H1 (cell line): ENCODE measurements at regions not wholly inside any gene's neighbourhood (a gene's known extent, or its start where the extent isn't known, plus 50 kb on each side); places are given as distances from the start of the nearest gene placed in this dataset.

ENCODE experiments used
- CTCF ChIA-PET: fragments of 300-600 bp; sonication (Branson Sonifier 250); formaldehyde crosslinking; loops from one replicate; lab custom pipeline; 2021; ENCODE audit not compliant: partially characterized antibody; lab: Charles Lee
- POLR2A ChIA-PET: fragments of 300-600 bp; sonication (Branson Sonifier 250); formaldehyde crosslinking; loops from one replicate; lab custom pipeline; 2021; ENCODE audit warnings: inconsistent platforms; ENCODE audit not compliant: partially characterized antibody; lab: Charles Lee
- DNase-seq, 2 experiments: peaks; one replicate each; pipeline versions ENCODE4 v3.0.0 to v3.0.0-alpha.2; 2010 to 2022; ENCODE audit warnings: low spot score in 2 of 2, low read depth in 1 of 2, mixed read lengths in 1 of 2
- FAIRE-seq: peaks from 2 replicates; lab custom pipeline; 2011; peaks lifted over from hg19 to GRCh38; lab: Jason Lieb, UNC
- H2AFZ ChIP-seq: 2 replicates; pipeline ENCODE4 v1.8.1; 2012; ENCODE audit warnings: low read length, inconsistent platforms
- H2AK5ac ChIP-seq: 2 replicates; pipeline ENCODE4 v1.6.1; 2013; ENCODE audit warnings: low read depth, low read length
- H2BK120ac ChIP-seq: replicated peaks from 2 replicates; pipeline ENCODE3; 2013; ENCODE audit warnings: low read depth, low read length, inconsistent platforms
- H2BK12ac ChIP-seq: 2 replicates; pipeline ENCODE4 v1.6.1; 2013; ENCODE audit warnings: low read depth, low read length
- H2BK15ac ChIP-seq: 2 replicates; pipeline ENCODE4 v1.6.1; 2013; ENCODE audit warnings: low read length
- H2BK20ac ChIP-seq: 2 replicates; pipeline ENCODE4 v1.6.1; 2013; ENCODE audit warnings: low read length
- H2BK5ac ChIP-seq: 2 replicates; pipeline ENCODE4 v1.6.1; 2013; ENCODE audit warnings: low read depth, low read length
- H3K14ac ChIP-seq: 2 replicates; pipeline ENCODE4 v1.6.1; 2013; ENCODE audit warnings: inconsistent platforms; ENCODE audit not compliant: insufficient read length
- H3K18ac ChIP-seq: 2 replicates; pipeline ENCODE4 v1.6.1; 2013; ENCODE audit warnings: low read length; ENCODE audit errors: extremely low read depth
- H3K23ac ChIP-seq: 2 replicates; pipeline ENCODE4 v1.6.1; 2013; ENCODE audit warnings: inconsistent platforms; ENCODE audit not compliant: insufficient read length
- H3K23me2 ChIP-seq: 2 replicates; pipeline ENCODE4 v1.6.1; 2013; ENCODE audit warnings: low read depth, low read length
- H3K27ac ChIP-seq: 2 replicates; pipeline ENCODE4 v1.6.1; 2011; ENCODE audit warnings: low read depth, low read length, inconsistent platforms
- H3K27me3 ChIP-seq, 4 experiments: replicated peaks in 1 of 4; 1 replicate in 1 of 4; 2 replicates in 3 of 4; pipeline versions ENCODE4 v1.6.1 to v1.8.1; 2011 to 2013; ENCODE audit warnings: low read length in 3 of 4, mild to moderate bottlenecking in 3 of 4, inconsistent platforms in 2 of 4, mixed read lengths in 2 of 4, moderate library complexity in 1 of 4; ENCODE audit not compliant: control insufficient read depth in 3 of 4, insufficient read depth in 3 of 4; ENCODE audit errors: extremely low read depth in 1 of 4
- H3K36me3 ChIP-seq, 4 experiments: 2 replicates each; pipeline versions ENCODE4 v1.6.1 to v1.8.1; 2011 to 2013; ENCODE audit warnings: mild to moderate bottlenecking in 4 of 4, low read length in 3 of 4, moderate library complexity in 2 of 4, control low read depth in 1 of 4, inconsistent platforms in 1 of 4; ENCODE audit not compliant: insufficient read depth in 4 of 4, control insufficient read depth in 2 of 4
- H3K4ac ChIP-seq: replicated peaks from 2 replicates; pipeline ENCODE3; 2013; ENCODE audit warnings: low read length, low read depth, mixed read lengths, inconsistent platforms; ENCODE audit not compliant: insufficient read length
- H3K4me1 ChIP-seq, 4 experiments: replicated peaks in 1 of 4; 1 replicate in 1 of 4; 2 replicates in 3 of 4; pipeline versions ENCODE4 v1.6.1 to v1.8.1; 2011 to 2013; ENCODE audit warnings: low read length in 3 of 4, inconsistent platforms in 2 of 4, mixed read lengths in 1 of 4; ENCODE audit not compliant: insufficient read depth in 4 of 4, control insufficient read depth in 3 of 4
- H3K4me2 ChIP-seq, 2 experiments: 2 replicates each; pipeline versions ENCODE4 v1.6.1 to v1.8.1; 2011 to 2013; ENCODE audit warnings: low read depth in 2 of 2, low read length in 2 of 2, control low read depth in 1 of 2, inconsistent platforms in 1 of 2, mild to moderate bottlenecking in 1 of 2; ENCODE audit not compliant: insufficient read depth in 1 of 2
- H3K4me3 ChIP-seq, 4 experiments: fragments of 200-600, 300-600 bp in 1 of 4; sonication (generic), shearing (Covaris generic), sonication (Bioruptor Twin) in 1 of 4; 2 replicates each; pipeline versions ENCODE4 v1.5.1 to v1.8.1; 2011 to 2016; ENCODE audit warnings: low read length in 4 of 4, low read depth in 3 of 4, control low read depth in 2 of 4, inconsistent platforms in 2 of 4, mild to moderate bottlenecking in 2 of 4, mixed read lengths in 1 of 4, moderate library complexity in 1 of 4; ENCODE audit not compliant: insufficient read depth in 2 of 4; ENCODE audit errors: extremely low read depth in 1 of 4
- H3K56ac ChIP-seq: replicated peaks from 2 replicates; pipeline ENCODE3; 2013; ENCODE audit warnings: low read depth, mild to moderate bottlenecking, mixed read lengths, low read length, inconsistent platforms; ENCODE audit not compliant: insufficient read length
- H3K79me1 ChIP-seq: 2 replicates; pipeline ENCODE4 v1.6.1; 2013; ENCODE audit warnings: low read depth, low read length, control low read depth
- H3K79me2 ChIP-seq, 2 experiments: 2 replicates each; pipeline versions ENCODE4 v1.6.1 to v1.8.1; 2012 to 2013; ENCODE audit warnings: low read length in 2 of 2, mild to moderate bottlenecking in 2 of 2, inconsistent platforms in 1 of 2; ENCODE audit not compliant: insufficient read depth in 2 of 2, control insufficient read depth in 1 of 2
- H3K9ac ChIP-seq, 4 experiments: replicated peaks in 1 of 4; 1 replicate in 1 of 4; 2 replicates in 3 of 4; pipeline versions ENCODE4 v1.6.1 to v1.8.1; 2011 to 2013; ENCODE audit warnings: low read depth in 3 of 4, low read length in 3 of 4, control low read depth in 2 of 4, mild to moderate bottlenecking in 2 of 4, moderate library complexity in 2 of 4, inconsistent platforms in 1 of 4; ENCODE audit errors: extremely low read depth in 1 of 4
- H3K9me3 ChIP-seq, 2 experiments: 2 replicates each; pipeline versions ENCODE4 v1.6.1 to v1.8.1; 2012 to 2013; ENCODE audit warnings: mild to moderate bottlenecking in 2 of 2, moderate library complexity in 2 of 2, control low read depth in 1 of 2, inconsistent platforms in 1 of 2, low read depth in 1 of 2, low read length in 1 of 2, mixed read lengths in 1 of 2; ENCODE audit not compliant: insufficient read depth in 2 of 2
- H4K20me1 ChIP-seq, 2 experiments: replicated peaks in 1 of 2; 2 replicates each; pipeline versions ENCODE3 to v1.8.1; 2011 to 2013; ENCODE audit warnings: inconsistent platforms in 2 of 2, low read length in 2 of 2, mild to moderate bottlenecking in 1 of 2; ENCODE audit not compliant: insufficient read depth in 2 of 2, control insufficient read depth in 1 of 2
- H4K5ac ChIP-seq: 2 replicates; pipeline ENCODE4 v1.6.1; 2013; ENCODE audit warnings: low read length, low read depth, mixed read lengths, inconsistent platforms; ENCODE audit not compliant: insufficient read length
- H4K8ac ChIP-seq: 2 replicates; pipeline ENCODE4 v1.8.0; 2013; ENCODE audit warnings: mild to moderate bottlenecking, moderate library complexity, low read length, inconsistent platforms; ENCODE audit not compliant: insufficient read depth; ENCODE audit errors: extremely low read depth
- H4K91ac ChIP-seq: replicated peaks from 2 replicates; pipeline ENCODE3; 2013; ENCODE audit warnings: low read length, mixed read lengths, inconsistent platforms; ENCODE audit not compliant: insufficient read length
- BRCA1 ChIP-seq: IDR thresholded peaks from 2 replicates; pipeline ENCODE4 v1.6.1; 2012; ENCODE audit warnings: low read depth, low read length, improper control_type of control experiment
- CEBPB ChIP-seq: IDR thresholded peaks from 2 replicates; pipeline ENCODE4 v1.6.1; 2012; ENCODE audit warnings: low read depth, low read length
- FOSL1 ChIP-seq: IDR thresholded peaks from 2 replicates; pipeline ENCODE4 v1.6.1; 2011; ENCODE audit warnings: mild to moderate bottlenecking, low read depth, low read length, moderate library complexity; ENCODE audit not compliant: insufficient read depth
- SIRT6 ChIP-seq: IDR thresholded peaks from one replicate; pipeline ENCODE4 v1.7.1; 2012; ENCODE audit warnings: low read length, inconsistent platforms
- ZNF274 ChIP-seq: IDR thresholded peaks from 2 replicates; pipeline ENCODE4 v1.7.0; 2012; ENCODE audit warnings: low read length, borderline replicate concordance; ENCODE audit errors: extremely low read depth
- WGBS, 2 experiments: shearing (Covaris generic) in 1 of 2; methylation state at CpG; one replicate each; pipeline versions ENCODE4 v1.1.6 to v1.1.7; 2013 to 2015; ENCODE audit warnings: low lambda C conversion rate in 2 of 2, mixed read lengths in 2 of 2, inconsistent platforms in 1 of 2, low coverage in 1 of 2, missing lambda C conversion rate in 1 of 2; ENCODE audit not compliant: insufficient replicate concordance in 2 of 2, insufficient coverage in 1 of 2, insufficient read length in 1 of 2; ENCODE audit errors: extremely low coverage in 1 of 2, missing lambda C conversion rate in 1 of 2; 5-methylcytosine and 5-hydroxymethylcytosine counted together
- TF ChIP-seq, protein P1 (sequence below): IDR thresholded peaks from 2 replicates; pipeline ENCODE4 v1.6.1; 2012; ENCODE audit warnings: low read length, inconsistent platforms

DNA sequence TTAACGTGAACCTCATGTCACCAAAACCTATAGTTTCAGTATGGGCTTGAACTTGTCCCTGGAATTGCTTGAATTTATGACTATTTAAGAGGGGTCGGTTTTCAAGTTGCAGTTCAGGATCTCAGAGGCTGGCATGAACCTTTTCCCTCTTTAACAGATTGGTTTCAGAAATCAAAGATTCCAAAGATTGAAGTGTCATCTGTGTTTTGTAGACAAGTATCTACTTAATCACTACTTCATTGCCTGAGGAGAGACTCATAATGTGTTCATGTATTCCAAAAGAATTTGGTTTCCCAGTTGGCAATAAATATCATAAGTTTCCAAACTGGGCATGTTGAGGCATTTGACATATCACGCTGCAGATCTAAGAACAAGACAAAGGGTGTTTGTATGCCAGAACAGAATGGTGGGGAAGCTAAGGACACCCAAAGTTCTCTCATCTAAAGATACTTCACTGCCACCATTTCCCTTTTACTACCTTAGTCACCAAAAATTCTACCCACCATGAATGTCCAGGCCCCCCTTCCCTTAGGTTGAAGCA, 199.5 kb downstream of the NUAK1 start:
- H3K18ac ChIP-seq, result no peak overlapping the region
- H3K14ac ChIP-seq, result no peak overlapping the region
- no peak overlapping the region for H3K4me3 ChIP-seq
- no peaks in the 10 kb centered on the region for H4K20me1 ChIP-seq
- H3K56ac ChIP-seq, result no peak overlapping the region
- no peak overlapping the region for H2BK12ac ChIP-seq
- H4K91ac ChIP-seq, result no peak overlapping the region
- no peak overlapping the region for H2BK5ac ChIP-seq
- H3K23me2 ChIP-seq, result no peaks in the 10 kb centered on the region
- no peak overlapping the region for H3K27ac ChIP-seq
- H3K23ac ChIP-seq, result no peak overlapping the region
- no peak for FAIRE-seq
- H2AFZ ChIP-seq, result no peak overlapping the region
- no peak overlapping the region for H3K4me2 ChIP-seq
- H3K36me3 ChIP-seq, result no peaks in the 10 kb centered on the region
- H3K79me1 ChIP-seq, result no peaks in the 10 kb centered on the region
- no peak overlapping the region for H2AK5ac ChIP-seq
- H3K27me3 ChIP-seq, result no peaks in the 10 kb centered on the region; a peak in 1 of 7 replicates
- peaks cover 0 to 4% (median 1%) of the 10 kb centered on the region in 4 experiments; a peak in 3 of 7 replicates for H3K4me1 ChIP-seq
- no peak overlapping the region for H2BK120ac ChIP-seq
- no peak overlapping the region for H3K4ac ChIP-seq
- H4K5ac ChIP-seq, result no peak overlapping the region
- no peaks in the 10 kb centered on the region for H3K9me3 ChIP-seq
- H4K8ac ChIP-seq, result no peak overlapping the region
- H3K9ac ChIP-seq, result no peak overlapping the region
- no peak for DNase-seq
- no peaks in the 10 kb centered on the region for H3K79me2 ChIP-seq
- no peak overlapping the region for H2BK15ac ChIP-seq
- POLR2A ChIA-PET, result no interaction called here
- TF ChIP-seq CEBPB (no peak), FOSL1 (no peak), SIRT6 (no peak), BRCA1 (no peak), ZNF274 (no peak)
- TF ChIP-seq, protein P1, sequence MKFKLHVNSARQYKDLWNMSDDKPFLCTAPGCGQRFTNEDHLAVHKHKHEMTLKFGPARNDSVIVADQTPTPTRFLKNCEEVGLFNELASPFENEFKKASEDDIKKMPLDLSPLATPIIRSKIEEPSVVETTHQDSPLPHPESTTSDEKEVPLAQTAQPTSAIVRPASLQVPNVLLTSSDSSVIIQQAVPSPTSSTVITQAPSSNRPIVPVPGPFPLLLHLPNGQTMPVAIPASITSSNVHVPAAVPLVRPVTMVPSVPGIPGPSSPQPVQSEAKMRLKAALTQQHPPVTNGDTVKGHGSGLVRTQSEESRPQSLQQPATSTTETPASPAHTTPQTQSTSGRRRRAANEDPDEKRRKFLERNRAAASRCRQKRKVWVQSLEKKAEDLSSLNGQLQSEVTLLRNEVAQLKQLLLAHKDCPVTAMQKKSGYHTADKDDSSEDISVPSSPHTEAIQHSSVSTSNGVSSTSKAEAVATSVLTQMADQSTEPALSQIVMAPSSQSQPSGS, result no peak
- H2BK20ac ChIP-seq, result no peak overlapping the region
- CTCF ChIA-PET, result no interaction called here
- WGBS, 2 experiments, result 85% methylated on average over 3 of the region's 3 CpGs; no CpG with 5 or more reads in 1 of the 2 experiments
